Inflammatory macrophage treated with lipopolysaccharide for 4 hours (primary cell): ENCODE measurements at regions not wholly inside any gene's neighbourhood (a gene's known extent, or its start where the extent isn't known, plus 50 kb on each side); places are given as distances from the start of the nearest gene placed in this dataset.

Experiments used
- DNase-seq: peaks from one replicate; pipeline ENCODE4 v3.0.0-alpha.2; 2020

GRCh38 chr7:50962962-50963374 lies 180.3 kb upstream of the GRB10 start:
- no peak for DNase-seq

- DNase-seq: peak; percentile 8
Measured at GRCh38 chr7:50962281-50962883, 179.7 kb upstream of the GRB10 start.

- DNase-seq: no peak
Measured at GRCh38 chr7:50960621-50961310, 178.1 kb upstream of the GRB10 start.

DNA sequence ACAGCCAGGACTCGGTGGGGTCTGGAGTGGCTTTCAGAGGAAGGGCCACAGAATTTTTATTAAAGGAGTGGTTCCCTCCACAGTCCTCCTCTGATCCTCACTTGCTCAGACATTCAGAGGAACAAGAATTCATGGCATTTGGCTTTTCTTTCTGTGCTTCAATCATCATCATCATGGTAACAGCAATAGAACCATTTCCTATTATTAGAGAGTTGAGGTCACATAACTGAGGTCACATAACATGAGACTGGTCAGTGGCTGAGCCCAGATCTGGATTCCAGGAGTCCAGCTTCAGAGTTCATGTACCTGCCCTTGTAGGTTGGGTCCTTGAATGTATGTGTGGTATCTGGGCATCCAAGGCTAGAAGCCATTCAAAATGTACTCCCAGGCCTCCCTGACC lies 177.3 kb upstream of the GRB10 start:
- no peak for DNase-seq

DNA sequence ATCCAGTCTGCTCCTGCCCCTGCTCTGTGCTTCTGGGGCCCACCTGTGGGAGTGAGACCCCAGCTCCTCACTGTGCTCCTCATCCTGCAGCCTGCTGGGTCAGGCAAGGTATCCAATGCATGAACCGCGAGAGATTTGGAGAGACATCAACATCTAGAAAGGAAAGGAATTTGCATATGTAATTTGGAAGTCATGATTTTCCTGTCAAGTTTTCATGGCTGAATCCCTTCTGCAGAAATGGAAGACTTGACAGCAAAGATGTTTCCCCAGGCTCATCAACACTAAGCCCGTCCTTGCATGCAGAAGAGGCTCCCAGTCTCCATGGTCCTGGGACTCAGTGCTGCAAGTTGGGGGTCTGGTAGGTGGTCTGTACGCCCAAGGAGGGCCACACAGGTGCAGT lies 176.9 kb upstream of the GRB10 start:
- no peak for DNase-seq

DNA sequence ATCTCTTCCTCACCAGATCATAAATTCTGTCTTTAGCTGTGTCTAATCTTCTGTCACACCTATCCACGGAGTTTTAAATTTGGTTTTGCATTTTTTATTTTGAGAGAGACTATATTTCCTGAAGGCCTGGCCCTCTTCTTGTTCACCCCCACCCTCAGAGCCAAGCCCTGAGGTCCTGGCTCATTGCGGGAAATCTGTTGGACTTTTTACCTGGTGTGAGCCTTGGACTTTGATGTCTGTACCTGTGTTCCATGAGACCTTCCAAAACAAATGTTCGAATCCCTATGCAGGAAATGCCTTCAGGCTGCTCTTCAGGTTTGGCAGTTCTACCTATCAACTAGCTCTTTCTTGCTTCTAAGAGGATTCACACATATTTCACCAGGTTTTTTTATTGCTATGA lies 175.2 kb upstream of the GRB10 start:
- DNase-seq: no peak

GRCh38 chr7:50957431-50957830 lies 174.7 kb upstream of the GRB10 start:
- no peak for DNase-seq

- no peak for DNase-seq
Measured at GRCh38 chr7:50956522-50957155, 173.9 kb upstream of the GRB10 start.

DNA sequence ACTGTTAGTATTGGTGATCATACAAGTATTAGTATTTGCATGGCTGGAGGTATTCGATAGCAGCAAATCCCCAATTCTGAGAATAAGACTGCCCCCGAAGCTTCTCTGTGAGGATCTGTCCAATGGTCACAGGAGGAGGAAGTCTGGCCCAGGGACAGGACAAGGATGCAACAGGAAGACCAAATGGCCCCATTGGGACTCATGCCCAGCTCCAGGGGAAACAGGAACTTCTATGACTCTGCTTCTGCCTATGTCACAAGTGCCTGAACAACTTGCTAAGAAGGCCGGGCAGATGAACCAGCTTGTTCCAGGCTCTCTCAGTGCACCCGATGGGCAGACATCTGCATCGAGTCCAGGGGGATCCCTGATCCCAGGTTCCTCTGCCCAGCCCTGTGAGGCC lies 172.0 kb upstream of the GRB10 start:
- DNase-seq: no peak

DNA sequence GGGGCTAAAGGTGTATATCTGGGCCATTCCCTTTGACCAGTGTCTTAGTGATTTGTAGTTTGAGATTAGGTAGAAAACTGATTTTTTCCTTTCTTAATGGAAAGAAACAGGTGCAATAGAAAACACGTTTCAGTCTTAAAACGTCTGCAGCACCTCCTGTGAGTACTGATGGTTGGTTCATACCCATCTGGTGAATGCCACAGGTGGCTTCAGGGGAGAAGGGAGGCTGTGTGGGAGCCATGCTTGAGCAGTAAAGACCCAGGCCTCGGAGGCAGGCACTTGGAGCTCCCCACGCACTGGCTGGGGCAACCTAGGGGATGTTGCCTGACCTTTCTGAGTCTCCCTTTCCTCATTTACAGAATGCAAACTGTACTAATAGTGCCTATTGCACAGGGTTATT lies 171.5 kb upstream of the GRB10 start:
- DNase-seq: no peak

- no peak for DNase-seq
Measured at GRCh38 chr7:50953820-50954219, 171.1 kb upstream of the GRB10 start.

DNA sequence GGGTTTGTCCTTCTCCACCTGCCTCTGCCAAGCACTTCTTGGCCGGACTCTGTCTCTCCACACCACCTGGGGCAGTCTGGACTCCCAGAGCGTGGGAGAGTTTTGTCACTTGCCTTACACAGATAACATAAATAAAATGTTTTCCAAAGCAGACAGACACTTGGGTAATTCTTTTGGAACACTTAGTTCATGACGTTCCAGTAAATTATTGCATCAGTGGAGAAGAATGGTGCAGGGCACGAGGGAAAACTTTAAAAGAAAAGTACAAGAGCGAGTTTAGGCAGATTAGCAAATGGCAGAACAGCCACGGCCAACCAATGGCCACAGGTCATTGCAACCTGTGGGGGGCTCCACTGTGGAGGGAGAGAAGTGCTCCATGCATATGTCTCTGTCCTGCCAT lies 170.6 kb upstream of the GRB10 start:
- no peak for DNase-seq

GRCh38 chr7:50952544-50952943 lies 169.8 kb upstream of the GRB10 start:
- no peak for DNase-seq

GRCh38 chr7:50952120-50952519 lies 169.4 kb upstream of the GRB10 start:
- no peak for DNase-seq

DNA sequence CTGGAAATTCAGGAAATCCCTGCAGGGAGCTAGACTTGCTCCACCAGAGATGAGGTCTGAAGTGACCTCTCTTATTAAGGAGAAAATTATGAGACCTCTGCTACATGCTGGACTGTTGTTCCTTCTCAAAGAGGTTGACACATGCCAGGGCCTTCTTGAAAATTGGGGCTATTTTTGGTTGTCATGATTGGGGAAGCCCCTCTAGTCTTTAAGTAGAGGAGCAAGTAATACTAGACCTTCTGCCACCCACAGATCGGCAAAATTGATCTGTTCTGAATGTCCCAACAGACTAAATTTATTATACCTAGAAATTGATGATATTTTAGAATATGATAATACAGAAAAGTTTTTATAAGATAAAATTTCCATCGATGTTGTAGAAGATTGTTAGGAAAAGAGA lies 160.8 kb upstream of the GRB10 start:
- no peak for DNase-seq

DNA sequence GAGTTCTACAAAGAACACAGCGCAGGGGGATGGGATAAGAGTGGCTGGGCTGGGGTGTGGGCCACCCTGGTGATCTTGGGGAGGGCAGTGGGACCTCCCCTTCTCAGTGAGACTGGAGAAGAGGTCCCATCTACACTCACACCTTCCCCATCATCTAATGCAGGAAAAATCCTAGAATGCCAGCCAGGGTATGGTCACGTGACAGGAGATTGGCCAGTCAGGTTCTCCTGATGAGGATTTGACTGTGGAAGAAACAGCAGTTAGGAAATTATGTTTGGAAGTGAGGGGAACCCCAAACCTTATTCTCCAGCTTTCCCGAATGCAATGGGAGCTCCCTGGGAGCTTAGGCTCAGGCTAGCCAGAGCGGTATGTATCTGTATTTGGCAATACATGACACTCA lies 158.8 kb upstream of the GRB10 start:
- DNase-seq: no peak

- DNase-seq: no peak
Measured at GRCh38 chr7:50940621-50941020, 157.9 kb upstream of the GRB10 start.

GRCh38 chr7:50939021-50939420 lies 156.3 kb upstream of the GRB10 start:
- no peak for DNase-seq

DNA sequence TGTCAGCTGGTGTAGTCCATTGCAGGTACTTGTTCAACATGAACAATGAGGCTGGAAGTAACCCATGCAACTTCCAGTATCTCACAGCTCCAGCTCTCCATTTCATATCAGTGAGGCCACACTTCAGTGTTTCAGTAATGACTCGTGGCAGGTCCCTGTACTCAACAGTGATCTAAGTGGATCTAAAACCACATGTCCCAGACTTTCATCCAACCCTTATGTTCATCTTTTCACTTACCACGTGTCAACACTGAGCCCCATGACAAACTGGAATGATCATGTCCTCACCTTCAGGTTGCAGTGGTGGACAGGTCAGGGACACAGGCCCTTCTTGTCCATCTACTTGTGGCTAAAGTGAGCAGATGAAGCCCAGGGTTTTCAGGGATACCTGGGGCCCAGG lies 155.0 kb upstream of the GRB10 start:
- DNase-seq: no peak

GRCh38 chr7:50926049-50926448 lies 143.4 kb upstream of the GRB10 start:
- no peak for DNase-seq

DNA sequence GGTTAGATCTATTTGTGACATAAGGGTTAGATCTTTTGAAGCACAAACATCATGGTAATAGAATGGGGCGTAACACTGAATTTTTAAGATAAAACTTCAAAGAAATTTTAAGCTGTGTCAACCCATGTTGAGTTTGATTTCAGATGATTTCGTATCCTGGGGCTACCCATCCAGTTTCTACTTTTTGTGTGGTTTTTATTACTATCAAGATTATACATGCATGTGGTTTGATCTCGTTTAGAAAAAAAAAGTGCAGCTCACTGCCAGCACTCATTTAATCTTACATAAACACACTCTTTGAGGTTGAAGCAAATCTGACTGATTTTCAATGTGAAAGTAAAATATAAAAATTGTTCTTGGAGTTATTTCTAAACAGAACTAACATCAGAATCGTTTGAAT lies 140.8 kb upstream of the GRB10 start:
- no peak for DNase-seq

GRCh38 chr7:50921114-50921813 lies 138.6 kb upstream of the GRB10 start:
- DNase-seq: no peak

GRCh38 chr7:50920031-50920635 lies 137.4 kb upstream of the GRB10 start:
- DNase-seq: no peak

DNA sequence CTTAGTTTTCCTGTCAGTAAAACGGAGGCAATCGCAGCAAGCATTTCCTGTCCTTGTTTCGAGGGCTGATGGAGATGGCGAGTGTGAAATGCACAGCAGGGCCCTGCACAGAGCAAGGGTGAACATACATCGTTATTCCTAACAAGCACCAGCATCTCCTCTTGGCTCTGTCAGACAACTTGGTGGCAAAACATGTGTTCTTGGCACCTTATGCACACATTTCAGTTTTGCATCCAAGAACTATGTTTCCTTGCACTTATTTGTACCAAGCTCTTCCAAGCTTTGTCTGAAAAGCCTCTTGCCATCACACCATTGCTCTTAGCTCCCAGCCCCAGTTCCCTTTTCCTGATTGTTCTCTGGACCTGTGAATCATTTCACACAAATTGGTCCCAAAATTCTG lies 132.9 kb upstream of the GRB10 start:
- no peak for DNase-seq
